GM19023 (cell line): ENCODE measurements at regions not wholly inside any gene's neighbourhood (a gene's known extent, or its start where the extent isn't known, plus 50 kb on each side); places are given as distances from the start of the nearest gene placed in this dataset.

Experiments used
- ATAC-seq: cut with Tn5 transposase; IDR thresholded peaks from one replicate; pipeline ENCODE4 v1.9.1; 2021; ENCODE audit warnings: mild to moderate bottlenecking, moderate library complexity; ENCODE audit not compliant: unreplicated experiment

GRCh38 chr10:2137549-2138174, 400.3 kb upstream of the ADARB2 start:
- no peak for ATAC-seq

GRCh38 chr10:2130705-2131305, 393.5 kb upstream of the ADARB2 start:
- no peak for ATAC-seq

GRCh38 chr10:2128991-2129390, 391.7 kb upstream of the ADARB2 start:
- ATAC-seq: no peak

GRCh38 chr10:2124135-2124534, 386.8 kb upstream of the ADARB2 start:
- ATAC-seq: no peak

- ATAC-seq: no peak
These were observed 385.3 kb upstream of the ADARB2 start for GRCh38 chr10:2122431-2123124.

GRCh38 chr10:2121929-2122328, 384.6 kb upstream of the ADARB2 start:
- ATAC-seq: no peak

GRCh38 chr10:2121315-2121714, 384.0 kb upstream of the ADARB2 start:
- ATAC-seq: no peak

GRCh38 chr10:2120746-2121145, 383.4 kb upstream of the ADARB2 start:
- ATAC-seq: no peak

- no peak for ATAC-seq
These were observed 382.0 kb upstream of the ADARB2 start for GRCh38 chr10:2119316-2119715.

- ATAC-seq: no peak
These were observed 380.9 kb upstream of the ADARB2 start for GRCh38 chr10:2118201-2118600.

- ATAC-seq: no peak
These were observed 380.3 kb upstream of the ADARB2 start for GRCh38 chr10:2117641-2118040.

GRCh38 chr10:2111965-2112364, 374.6 kb upstream of the ADARB2 start:
- no peak for ATAC-seq

- no peak for ATAC-seq
These were observed 371.2 kb upstream of the ADARB2 start for GRCh38 chr10:2108496-2108895.

GRCh38 chr10:2106641-2107040, 369.3 kb upstream of the ADARB2 start:
- no peak for ATAC-seq

GRCh38 chr10:2099321-2099720, 362.0 kb upstream of the ADARB2 start:
- ATAC-seq: no peak

- no peak for ATAC-seq
These were observed 360.6 kb upstream of the ADARB2 start for GRCh38 chr10:2097937-2098336.

- no peak for ATAC-seq
These were observed 356.8 kb upstream of the ADARB2 start for GRCh38 chr10:2094171-2094570.

GRCh38 chr10:2083591-2083990, 346.3 kb upstream of the ADARB2 start:
- ATAC-seq: no peak

GRCh38 chr10:2081501-2081900, 344.2 kb upstream of the ADARB2 start:
- ATAC-seq: peak; percentile 61

- peak; percentile 60 for ATAC-seq
These were observed 342.3 kb upstream of the ADARB2 start for GRCh38 chr10:2079603-2080078.

GRCh38 chr10:2077231-2077630, 339.9 kb upstream of the ADARB2 start:
- no peak for ATAC-seq

GRCh38 chr10:2076528-2076927, 339.2 kb upstream of the ADARB2 start:
- no peak for ATAC-seq
